Mammary epithelial cell (primary cell): ENCODE measurements at regions not wholly inside any gene's neighbourhood (a gene's known extent, or its start where the extent isn't known, plus 50 kb on each side); places are given as distances from the start of the nearest gene placed in this dataset.

ENCODE experiments used
- CTCF ChIP-seq, 2 donors: IDR thresholded peaks in 1 of 2; conservative IDR thresholded peaks in 1 of 2; 2 replicates each; pipeline ENCODE4 v1.5.1; 2011 to 2012; ENCODE audit warnings: inconsistent platforms in 2 of 2, low read length in 2 of 2, mild to moderate bottlenecking in 2 of 2, control low read depth in 1 of 2, low read depth in 1 of 2; ENCODE audit not compliant: insufficient read depth in 1 of 2; ENCODE audit errors: extremely low read depth in 1 of 2
- EZH2 ChIP-seq: IDR thresholded peaks from 2 replicates; pipeline ENCODE4 v1.6.1; 2012; ENCODE audit warnings: low read length, inconsistent platforms, borderline replicate concordance

GRCh38 chr14:40576880-40577478, 1029.7 kb upstream of the LRFN5 start:
- no peak for TF ChIP-seq CTCF (conservative IDR thresholded peaks at IDR 0.05 in 1 of 2, IDR thresholded peaks at IDR 0.05 in 1 of 2; ENCODE audit: extremely low read depth in 1 of 2, insufficient read depth in 1 of 2, low read depth in 1 of 2, low read length in 2 of 2)
- TF ChIP-seq EZH2: no peak
